Mesothelial cell of epicardium (in vitro differentiated cells): ENCODE measurements at regions not wholly inside any gene's neighbourhood (a gene's known extent, or its start where the extent isn't known, plus 50 kb on each side); places are given as distances from the start of the nearest gene placed in this dataset.

Experiments
- DNase-seq, 2 experiments: peaks; one replicate each; pipeline ENCODE4 v3.0.0; 2021; ENCODE audit warnings: low spot score in 2 of 2; ENCODE audit not compliant: unreplicated experiment in 2 of 2
- H3K27ac Mint-ChIP-seq: 2 replicates; pipeline ENCODE4 v1.8.0; 2021; ENCODE audit warnings: mixed read lengths
- H3K27me3 Mint-ChIP-seq: 2 replicates; pipeline ENCODE4 v1.8.0; 2021; ENCODE audit warnings: low read depth, mixed read lengths
- H3K36me3 Mint-ChIP-seq: 2 replicates; pipeline ENCODE4 v1.8.0; 2021; ENCODE audit warnings: mixed read lengths
- H3K4me1 Mint-ChIP-seq: 2 replicates; pipeline ENCODE4 v1.8.0; 2021; ENCODE audit warnings: mixed read lengths
- H3K4me3 Mint-ChIP-seq: 2 replicates; pipeline ENCODE4 v1.8.0; 2021; ENCODE audit warnings: mild to moderate bottlenecking, moderate library complexity, mixed read lengths
- H3K9me3 Mint-ChIP-seq: 2 replicates; pipeline ENCODE4 v1.8.0; 2021; ENCODE audit warnings: mixed read lengths
- CTCF ChIP-seq: fragments of 200-600 bp; sonication (generic); IDR thresholded peaks from one replicate; pipeline ENCODE4 v1.5.0; 2021; ENCODE audit warnings: antibody characterized with exemption; ENCODE audit not compliant: unreplicated experiment

- Mint-ChIP-seq H3K4me3 (no peak overlapping the region), H3K4me1 (no peaks in the 10 kb centered on the region), H3K27ac (no peak overlapping the region), H3K27me3 (peaks cover 85% of the 10 kb centered on the region), H3K9me3 (no peaks in the 10 kb centered on the region), H3K36me3 (no peaks in the 10 kb centered on the region)
- no peak for TF ChIP-seq CTCF
- DNase-seq, result no peak
Measured at GRCh38 chr13:112209711-112210110, 142.8 kb downstream of the SOX1 start.

- peaks cover 80% of the 10 kb centered on the region for H3K27me3 Mint-ChIP-seq
- DNase-seq, result no peak
Measured at GRCh38 chr13:112210371-112210770, 143.4 kb downstream of the SOX1 start.

DNA sequence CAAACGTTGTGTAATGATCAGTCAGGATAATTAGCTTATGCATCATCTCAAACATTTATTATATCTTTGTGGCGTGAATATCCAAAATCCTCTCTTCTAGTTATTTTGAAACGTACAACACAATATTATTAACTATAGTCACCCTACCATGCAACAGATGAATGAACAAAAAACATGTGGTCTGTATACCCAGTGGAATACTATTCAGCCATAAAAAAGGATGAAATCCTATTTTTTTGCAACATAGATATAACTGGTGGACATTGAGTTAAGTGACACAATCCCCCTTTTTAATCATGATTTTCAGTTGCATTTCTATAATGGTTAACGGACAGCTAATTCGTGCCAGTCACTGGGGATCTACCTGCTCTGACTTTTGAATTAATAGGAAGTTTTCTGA lies 145.6 kb downstream of the SOX1 start:
- H3K27ac Mint-ChIP-seq, result no peak overlapping the region
- H3K4me3 Mint-ChIP-seq, result no peak overlapping the region
- peaks cover 78% of the 10 kb centered on the region for H3K27me3 Mint-ChIP-seq

More at GRCh38 chr13:112210371-112210770, 143.4 kb downstream of the SOX1 start:
- H3K27ac Mint-ChIP-seq, result no peak overlapping the region
- no peaks in the 10 kb centered on the region for H3K4me1 Mint-ChIP-seq
- H3K36me3 Mint-ChIP-seq, result no peaks in the 10 kb centered on the region
- H3K9me3 Mint-ChIP-seq, result no peaks in the 10 kb centered on the region
- TF ChIP-seq CTCF, result no peak
- no peak overlapping the region for H3K4me3 Mint-ChIP-seq

DNA sequence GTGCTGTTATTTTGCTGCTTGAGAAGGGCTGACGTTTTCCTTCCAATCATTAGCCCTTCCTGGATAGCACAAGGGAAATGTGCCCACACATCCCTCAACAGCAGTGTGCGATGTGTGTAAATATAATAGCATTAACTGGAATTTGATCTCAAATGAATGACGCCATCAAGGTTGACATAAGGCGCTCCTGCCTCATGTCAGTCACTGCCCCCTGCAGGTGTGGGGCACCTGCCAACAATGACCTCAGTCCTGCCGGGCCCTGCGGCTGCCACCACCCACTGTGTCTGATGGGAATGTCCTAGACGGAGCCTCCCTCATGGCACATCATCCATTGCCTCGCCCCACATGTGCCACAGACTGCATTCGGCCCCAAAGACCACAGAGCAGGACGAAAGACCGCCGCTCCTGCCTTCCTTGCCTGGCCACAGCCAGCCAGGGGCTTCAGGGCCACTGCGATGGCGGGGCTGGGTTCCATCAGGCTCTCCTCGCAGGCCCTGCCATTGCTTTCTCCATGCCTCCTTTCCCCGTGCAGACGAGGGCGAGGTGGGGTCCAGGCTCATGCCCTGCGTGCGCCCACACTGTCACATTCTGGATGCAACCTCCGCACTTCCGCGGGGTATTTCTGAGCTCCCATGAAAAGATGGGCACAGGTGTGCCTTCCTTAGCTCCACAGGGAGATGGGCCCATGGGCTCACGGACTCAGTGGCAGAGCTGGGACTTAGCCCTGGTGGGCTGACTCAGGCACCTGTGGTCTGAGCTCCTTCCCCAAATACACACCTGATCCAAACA lies 146.7 kb downstream of the SOX1 start:
- Mint-ChIP-seq H3K27me3 (peaks cover 78% of the 10 kb centered on the region), H3K4me3 (no peak overlapping the region), H3K4me1 (no peaks in the 10 kb centered on the region), H3K27ac (no peak overlapping the region), H3K9me3 (no peaks in the 10 kb centered on the region), H3K36me3 (no peaks in the 10 kb centered on the region)
- TF ChIP-seq CTCF, result no peak
- no peak for DNase-seq

More for the DNA sequence above, 145.6 kb downstream of the SOX1 start:
- DNase-seq, result no peak
- H3K4me1 Mint-ChIP-seq, result no peaks in the 10 kb centered on the region
- H3K9me3 Mint-ChIP-seq, result no peaks in the 10 kb centered on the region
- no peaks in the 10 kb centered on the region for H3K36me3 Mint-ChIP-seq
- TF ChIP-seq CTCF, result no peak

GRCh38 chr13:112215871-112216270 lies 148.9 kb downstream of the SOX1 start:
- no peaks in the 10 kb centered on the region for H3K4me1 Mint-ChIP-seq
- no peak overlapping the region for H3K27ac Mint-ChIP-seq
- no peak overlapping the region for H3K4me3 Mint-ChIP-seq
- no peaks in the 10 kb centered on the region for H3K9me3 Mint-ChIP-seq
- H3K27me3 Mint-ChIP-seq, result peaks cover 82% of the 10 kb centered on the region
- TF ChIP-seq CTCF, result no peak
- H3K36me3 Mint-ChIP-seq, result no peaks in the 10 kb centered on the region
- no peak for DNase-seq
